ENCODE measurements at regions not wholly inside any gene's neighbourhood (a gene's known extent, or its start where the extent isn't known, plus 50 kb on each side); places are given as distances from the start of the nearest gene placed in this dataset.
A peak's percentile ranks its signal among the peaks of the same experiment; 100 is the strongest.

GRCh38 chr7:131109759-131110296, 217.8 kb upstream of the MKLN1 start:
- TF ChIP-seq CTCF (IDR thresholded peaks at IDR 0.05): no peak
- TF ChIP-seq POLR2AphosphoS5 (IDR thresholded peaks at IDR 0.05): peak in 3 of 4 donors; percentile 68 to 84 (median 71)
- peak; percentile 1 to 16 for TF ChIP-seq POLR2A (IDR thresholded peaks at IDR 0.05)

Data from sigmoid colon (tissue), 4 donors.